ENCODE measurements at regions not wholly inside any gene's neighbourhood (a gene's known extent, or its start where the extent isn't known, plus 50 kb on each side); places are given as distances from the start of the nearest gene placed in this dataset.

GRCh38 chr13:107587681-107588080, 627.7 kb downstream of the LIG4 start:
- no peak for TF ChIP-seq CTCF (conservative IDR thresholded peaks at IDR 0.05; ENCODE audit: low read depth, low read length)
- TF ChIP-seq EZH2 (IDR thresholded peaks at IDR 0.05; ENCODE audit: borderline replicate concordance, low read depth, low read length, poor library complexity, severe bottlenecking): no peak

Data from A673 (cell line).